HG03139 (cell line): ENCODE measurements at regions not wholly inside any gene's neighbourhood (a gene's known extent, or its start where the extent isn't known, plus 50 kb on each side); places are given as distances from the start of the nearest gene placed in this dataset.
"Not testable (repeated sequence)": the region's sequence is repeated elsewhere in the genome, so short reads cannot be mapped to it uniquely, and the experiment has no call there.

Experiments
- ATAC-seq: cut with Tn5 transposase; IDR thresholded peaks from one replicate; pipeline ENCODE4 v1.9.1; 2021; ENCODE audit not compliant: unreplicated experiment

- ATAC-seq, result no peak
These were observed 71.1 kb upstream of the RAP1B start for GRCh38 chr12:68539615-68539952.

GRCh38 chr12:68540768-68541167 lies 69.9 kb upstream of the RAP1B start:
- ATAC-seq, result not testable (repeated sequence)

GRCh38 chr12:68547318-68547717 lies 63.4 kb upstream of the RAP1B start:
- ATAC-seq, result not testable (repeated sequence)

GRCh38 chr12:68552605-68553195 lies 58.0 kb upstream of the RAP1B start:
- ATAC-seq, result not testable (repeated sequence)

GRCh38 chr12:68557011-68557730 lies 53.5 kb upstream of the RAP1B start:
- ATAC-seq, result no peak

GRCh38 chr12:68559246-68559645 lies 51.5 kb upstream of the RAP1B start:
- ATAC-seq, result no peak

- no peak for ATAC-seq
These were observed 50.5 kb upstream of the RAP1B start for GRCh38 chr12:68559984-68560850.

GRCh38 chr12:68560851-68561422 lies 49.8 kb upstream of the RAP1B start:
- ATAC-seq, result no peak
